ENCODE measurements at regions not wholly inside any gene's neighbourhood (a gene's known extent, or its start where the extent isn't known, plus 50 kb on each side); places are given as distances from the start of the nearest gene placed in this dataset.
"Not testable (repeated sequence)": the region's sequence is repeated elsewhere in the genome, so short reads cannot be mapped to it uniquely, and the experiment has no call there.

- no peak for DNase-seq (ENCODE audit: low read depth in 2 of 3, low spot score in 2 of 3)
Measured at GRCh38 chr17:79560527-79560926, 50.3 kb downstream of the RBFOX3 start.

- no peak for DNase-seq (ENCODE audit: low read depth in 2 of 3, low spot score in 2 of 3)
Measured at GRCh38 chr17:79559111-79559887, 51.6 kb downstream of the RBFOX3 start.

GRCh38 chr17:79558091-79558900 is 52.6 kb downstream of the RBFOX3 start:
- no peak for DNase-seq (ENCODE audit: low read depth in 2 of 3, low spot score in 2 of 3)

GRCh38 chr17:79557276-79558090 is 53.4 kb downstream of the RBFOX3 start:
- DNase-seq (ENCODE audit: low read depth in 2 of 3, low spot score in 2 of 3), result no peak

GRCh38 chr17:79556271-79556670 is 54.6 kb downstream of the RBFOX3 start:
- no peak for DNase-seq (ENCODE audit: low read depth in 2 of 3, low spot score in 2 of 3)

GRCh38 chr17:79555543-79555942 is 55.3 kb downstream of the RBFOX3 start:
- DNase-seq (ENCODE audit: low read depth in 2 of 3, low spot score in 2 of 3), result no peak

- DNase-seq (ENCODE audit: low read depth in 2 of 3, low spot score in 2 of 3), result not testable (repeated sequence)
Measured at GRCh38 chr17:79554346-79554745, 56.5 kb downstream of the RBFOX3 start.

- no peak for DNase-seq (ENCODE audit: low read depth in 2 of 3, low spot score in 2 of 3)
Measured at GRCh38 chr17:79552824-79553223, 58.0 kb downstream of the RBFOX3 start.

GRCh38 chr17:79552405-79552804 is 58.4 kb downstream of the RBFOX3 start:
- DNase-seq (ENCODE audit: low read depth in 2 of 3, low spot score in 2 of 3), result no peak

GRCh38 chr17:79549141-79549915 is 61.5 kb downstream of the RBFOX3 start:
- no peak for DNase-seq (ENCODE audit: low read depth in 2 of 3, low spot score in 2 of 3)

GRCh38 chr17:79548116-79548515 is 62.7 kb downstream of the RBFOX3 start:
- DNase-seq (ENCODE audit: low read depth in 2 of 3, low spot score in 2 of 3), result no peak

GRCh38 chr17:79547586-79547985 is 63.3 kb downstream of the RBFOX3 start:
- DNase-seq (ENCODE audit: low read depth in 2 of 3, low spot score in 2 of 3), result no peak

- DNase-seq (ENCODE audit: low read depth in 2 of 3, low spot score in 2 of 3), result not testable (repeated sequence)
Measured at GRCh38 chr17:79547171-79547570, 63.7 kb downstream of the RBFOX3 start.

- no peak for DNase-seq (ENCODE audit: low read depth in 2 of 3, low spot score in 2 of 3)
Measured at GRCh38 chr17:79546386-79546785, 64.5 kb downstream of the RBFOX3 start.

- no peak for DNase-seq (ENCODE audit: low read depth in 2 of 3, low spot score in 2 of 3)
Measured at GRCh38 chr17:79545251-79546005, 65.4 kb downstream of the RBFOX3 start.

GRCh38 chr17:79544142-79544914 is 66.5 kb downstream of the RBFOX3 start:
- DNase-seq (ENCODE audit: low read depth in 2 of 3, low spot score in 2 of 3), result no peak

GRCh38 chr17:79543531-79543930 is 67.3 kb downstream of the RBFOX3 start:
- no peak for DNase-seq (ENCODE audit: low read depth in 2 of 3, low spot score in 2 of 3)

- no peak for DNase-seq (ENCODE audit: low read depth in 2 of 3, low spot score in 2 of 3)
Measured at GRCh38 chr17:79542718-79543117, 68.1 kb downstream of the RBFOX3 start.

All from activated CD8-positive, alpha-beta memory T cell treated with anti-CD3 and anti-CD28 coated beads for 48 hours (primary cell).